IMR-90 (cell line): ENCODE measurements at regions not wholly inside any gene's neighbourhood (a gene's known extent, or its start where the extent isn't known, plus 50 kb on each side); places are given as distances from the start of the nearest gene placed in this dataset.

Experiments used
- ATAC-seq: fragments of 200-7000 bp; cut with Tn5 transposase; 2 replicates; pipeline ENCODE4 v1.9.1; 2020; ENCODE audit warnings: low read depth, mild to moderate bottlenecking, moderate library complexity
- BruUV-seq: library from RNA; stranded (reverse); fragments of 400-500 nt; replicated peaks from 2 replicates; lab custom pipeline; 2021; lab: Mats Ljungman, UMichigan
- CTCF ChIA-PET: fragments of 300-600 bp; formaldehyde crosslinking; extraction: SDS; loops from one replicate; lab custom pipeline; 2021; ENCODE audit warnings: antibody characterized with exemption; lab: Yijun Ruan, JAX
- POLR2A ChIA-PET: fragments of 300-600 bp; sonication (Branson Sonifier 250); formaldehyde crosslinking; loops from one replicate; lab custom pipeline; 2022; ENCODE audit warnings: antibody characterized with exemption; ENCODE audit not compliant: unreplicated experiment; lab: Charles Lee
- DNase-seq: peaks from one replicate; pipeline ENCODE4 v3.0.0; 2013
- H2AFZ ChIP-seq: replicated peaks from 2 replicates; pipeline ENCODE3; 2013; ENCODE audit warnings: low read length, mild to moderate bottlenecking; ENCODE audit not compliant: poor library complexity
- H2AK5ac ChIP-seq: 2 replicates; pipeline ENCODE4 v1.6.1; 2013; ENCODE audit warnings: low read depth, low read length, inconsistent platforms
- H2AK9ac ChIP-seq: replicated peaks from 2 replicates; pipeline ENCODE3; 2013; ENCODE audit warnings: mild to moderate bottlenecking, low read depth, low read length, moderate library complexity; ENCODE audit not compliant: poor library complexity
- H2BK120ac ChIP-seq: 2 replicates; pipeline ENCODE4 v1.6.1; 2013; ENCODE audit warnings: low read depth, low read length, inconsistent platforms
- H2BK15ac ChIP-seq: 3 replicates; pipeline ENCODE4 v1.6.1; 2013; ENCODE audit warnings: low read depth, low read length, inconsistent platforms
- H2BK20ac ChIP-seq: 2 replicates; pipeline ENCODE4 v1.6.1; 2013; ENCODE audit warnings: low read depth, mild to moderate bottlenecking, inconsistent platforms, low read length, moderate library complexity
- H2BK5ac ChIP-seq: 2 replicates; pipeline ENCODE4 v1.6.1; 2013; ENCODE audit warnings: mild to moderate bottlenecking, low read depth, low read length, inconsistent platforms; ENCODE audit not compliant: poor library complexity, severe bottlenecking
- H3K14ac ChIP-seq: replicated peaks from 2 replicates; pipeline ENCODE4 v1.6.1; 2013; ENCODE audit warnings: low read depth, low read length, inconsistent platforms
- H3K18ac ChIP-seq: 2 replicates; pipeline ENCODE4 v1.6.1; 2013; ENCODE audit warnings: low read depth, low read length, control low read depth
- H3K23ac ChIP-seq: 2 replicates; pipeline ENCODE4 v1.6.1; 2013; ENCODE audit warnings: low read depth, low read length, inconsistent platforms
- H3K27ac ChIP-seq: 2 replicates; pipeline ENCODE4 v1.5.1; 2013; ENCODE audit warnings: mild to moderate bottlenecking, control low read depth, low read length; ENCODE audit not compliant: insufficient read depth
- H3K27me3 ChIP-seq: 2 replicates; pipeline ENCODE4 v1.6.1; 2013; ENCODE audit warnings: low read length; ENCODE audit not compliant: control insufficient read depth, insufficient read depth
- H3K36me3 ChIP-seq: 2 replicates; pipeline ENCODE4 v1.6.1; 2013; ENCODE audit warnings: low read length, mixed read lengths; ENCODE audit not compliant: control insufficient read depth, insufficient read depth
- H3K4ac ChIP-seq: 2 replicates; pipeline ENCODE4 v1.6.1; 2013; ENCODE audit warnings: low read depth, low read length, inconsistent platforms
- H3K4me1 ChIP-seq: 2 replicates; pipeline ENCODE4 v1.6.1; 2013; ENCODE audit warnings: low read length, mixed read lengths; ENCODE audit not compliant: control insufficient read depth, insufficient read depth
- H3K4me2 ChIP-seq: 2 replicates; pipeline ENCODE4 v1.6.1; 2013; ENCODE audit warnings: low read depth, mild to moderate bottlenecking, control low read depth, low read length, moderate library complexity
- H3K4me3 ChIP-seq: 2 replicates; pipeline ENCODE4 v1.5.1; 2013; ENCODE audit warnings: low read depth, mild to moderate bottlenecking, control low read depth, low read length, moderate library complexity; ENCODE audit not compliant: insufficient read depth
- H3K56ac ChIP-seq: 2 replicates; pipeline ENCODE4 v1.6.1; 2013; ENCODE audit warnings: low read length, inconsistent platforms; ENCODE audit not compliant: insufficient read depth; ENCODE audit errors: extremely low read depth
- H3K79me1 ChIP-seq, 2 experiments: 2 replicates each; pipeline ENCODE4 v1.6.1; 2013; ENCODE audit warnings: low read length in 2 of 2, inconsistent platforms in 1 of 2, low read depth in 1 of 2
- H3K9ac ChIP-seq: 2 replicates; pipeline ENCODE4 v1.6.1; 2013; ENCODE audit warnings: low read depth, low read length, control low read depth
- H3K9me1 ChIP-seq: 2 replicates; pipeline ENCODE4 v1.6.1; 2013; ENCODE audit warnings: low read length, inconsistent platforms; ENCODE audit not compliant: insufficient read depth
- H3K9me3 ChIP-seq: 2 replicates; pipeline ENCODE4 v1.6.1; 2013; ENCODE audit warnings: low read length; ENCODE audit not compliant: control insufficient read depth, insufficient read depth
- H4K20me1 ChIP-seq: 2 replicates; pipeline ENCODE4 v1.6.1; 2013; ENCODE audit warnings: low read length, inconsistent platforms; ENCODE audit not compliant: insufficient read depth
- H4K5ac ChIP-seq: 2 replicates; pipeline ENCODE4 v1.6.1; 2013; ENCODE audit warnings: mild to moderate bottlenecking, low read depth, low read length, control low read depth
- H4K8ac ChIP-seq, 2 experiments: 2 replicates each; pipeline ENCODE4 v1.6.1; 2013; ENCODE audit warnings: low read depth in 2 of 2, low read length in 2 of 2, control low read depth in 1 of 2, inconsistent platforms in 1 of 2
- H4K91ac ChIP-seq: 2 replicates; pipeline ENCODE4 v1.6.1; 2013; ENCODE audit warnings: low read depth, low read length, inconsistent platforms; ENCODE audit not compliant: insufficient read depth
- CEBPB ChIP-seq: IDR thresholded peaks from 2 replicates; pipeline ENCODE4 v1.6.1; 2012; ENCODE audit warnings: low read depth, low read length, improper control_type of control experiment
- CHD1 ChIP-seq: IDR thresholded peaks from 2 replicates; pipeline ENCODE4 v1.6.1; 2012; ENCODE audit warnings: low read depth, low read length, improper control_type of control experiment
- WGBS, 2 experiments: methylation state at CpG; one replicate each; pipeline versions ENCODE4 v1.1.5 to v1.1.7; 2013; ENCODE audit warnings: missing lambda C conversion rate in 2 of 2; ENCODE audit not compliant: insufficient read length in 1 of 2; ENCODE audit errors: extremely low coverage in 2 of 2; 5-methylcytosine and 5-hydroxymethylcytosine counted together
- dilution Hi-C: fragments of 300-500 bp; cut with HindIII; formaldehyde crosslinking; loops from one replicate; pipeline ENCODE4 v1.14.3; 2018; ENCODE audit warnings: low sequenced_read_pairs; ENCODE audit not compliant: unreplicated experiment
- in situ Hi-C: fragments of 300-500 bp; cut with MboI; formaldehyde crosslinking; loops from 3 replicates; pipeline ENCODE4 v1.14.3; 2019; ENCODE audit warnings: low sequenced_read_pairs, inconsistent platforms, mixed read lengths
- intact Hi-C: fragments of 100-400 bp; cut with micrococcal nuclease; formaldehyde crosslinking; loops from 2 replicates; pipeline ENCODE4 v1.10.0; 2022

DNA sequence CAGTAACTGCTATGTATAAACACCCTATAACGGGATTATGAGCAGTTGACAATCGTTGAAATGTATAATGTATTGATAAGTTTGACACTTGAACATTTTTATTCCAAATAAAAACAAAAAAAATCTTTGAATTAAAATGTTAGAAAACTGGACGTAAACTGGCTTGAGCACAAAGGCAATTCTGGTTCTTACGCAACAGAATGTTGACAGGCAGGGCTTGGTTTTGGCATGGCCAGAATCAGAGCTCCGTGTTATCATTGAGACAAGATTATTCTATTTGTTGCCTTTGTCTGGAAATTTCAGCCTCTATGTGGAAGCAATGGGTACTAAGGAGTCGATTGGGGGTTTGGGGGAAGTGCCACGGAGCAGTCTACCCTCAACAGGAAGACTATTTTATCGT, 1028.6 kb upstream of the ZEB2 start:
- H3K56ac ChIP-seq = no peak overlapping the region
- no peak overlapping the region for H4K91ac ChIP-seq
- no peaks in the 10 kb centered on the region for H4K20me1 ChIP-seq
- H3K9me3 ChIP-seq = no peaks in the 10 kb centered on the region
- TF ChIP-seq CHD1 (no peak), CEBPB (peak; percentile 59)
- dilution Hi-C loops (no loop called here), intact Hi-C loops (loop anchor here (5.0 to 10.0 kb wide), 2 partner anchors 394 to 1031 kb away; no protein-coding TSS in a partner anchor), in situ Hi-C loops (no loop called here)
- no peak overlapping the region for H2AK5ac ChIP-seq
- H2BK120ac ChIP-seq = no peak overlapping the region
- POLR2A ChIA-PET = no interaction called here
- H3K27ac ChIP-seq = no peak overlapping the region
- H3K27me3 ChIP-seq = no peaks in the 10 kb centered on the region
- no peak overlapping the region for H3K4me3 ChIP-seq
- H2BK20ac ChIP-seq = no peak overlapping the region
- H3K14ac ChIP-seq = no peak overlapping the region
- H3K4me1 ChIP-seq = peaks cover 2% of the 10 kb centered on the region; the same call in 1 of the 2 replicates
- CTCF ChIA-PET = no interaction called here
- no peak for ATAC-seq
- H3K18ac ChIP-seq = no peak overlapping the region
- no peak overlapping the region for H4K8ac ChIP-seq
- H3K23ac ChIP-seq = no peak overlapping the region
- DNase-seq = no peak
- no peak overlapping the region for H2AFZ ChIP-seq
- H3K4ac ChIP-seq = no peak overlapping the region
- BruUV-seq = no TSS peak
- H4K5ac ChIP-seq = no peak overlapping the region
- no peak overlapping the region for H2BK15ac ChIP-seq
- no peak overlapping the region for H2BK5ac ChIP-seq
- no CpG with 5 or more reads among the region's 8 CpGs for WGBS, 2 experiments
- no peak overlapping the region for H3K4me2 ChIP-seq
- H3K36me3 ChIP-seq = no peaks in the 10 kb centered on the region
- H3K79me1 ChIP-seq = no peaks in the 10 kb centered on the region
- no peak overlapping the region for H3K9ac ChIP-seq
- H3K9me1 ChIP-seq = no peaks in the 10 kb centered on the region
- H2AK9ac ChIP-seq = no peak overlapping the region
